ENCODE measurements at regions not wholly inside any gene's neighbourhood (a gene's known extent, or its start where the extent isn't known, plus 50 kb on each side); places are given as distances from the start of the nearest gene placed in this dataset.

DNA sequence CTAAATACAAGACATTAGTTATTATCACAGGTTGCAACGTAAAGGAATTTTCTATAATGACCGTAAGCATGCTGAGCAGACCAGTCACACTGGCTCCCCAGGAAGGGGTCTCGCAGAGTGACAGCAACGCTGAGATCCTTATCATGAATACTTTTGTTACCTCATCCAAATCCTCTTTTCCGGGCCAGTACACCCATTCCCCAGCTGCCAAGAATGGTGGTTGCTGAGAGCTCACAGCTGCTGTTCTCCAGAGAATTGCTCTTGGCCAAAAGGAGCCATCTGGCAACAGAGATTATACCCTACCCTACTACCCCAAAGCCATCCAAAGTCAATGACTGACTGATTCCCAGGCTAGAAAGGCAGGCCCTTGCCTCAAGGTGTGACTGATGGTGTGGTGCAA lies 91.6 kb downstream of the FUNDC1 start:
- peaks cover 0 to 7% (median 5%) of the 10 kb centered on the region in 4 donors for H3K4me1 ChIP-seq (ENCODE audit: control insufficient read depth in 4 of 4, insufficient read depth in 4 of 4, low read length in 3 of 4)
- DNase-seq (ENCODE audit: low spot score) = no peak
- H3K36me3 ChIP-seq (ENCODE audit: control insufficient read depth in 4 of 4, insufficient read depth in 3 of 4, low read depth in 1 of 4, low read length in 3 of 4) = no peaks in the 10 kb centered on the region
- no peaks in the 10 kb centered on the region for H3K27me3 ChIP-seq (ENCODE audit: control insufficient read depth in 4 of 4, insufficient read depth in 4 of 4, low read length in 3 of 4)
- TF ChIP-seq TAF1 (conservative IDR thresholded peaks at IDR 0.05) (no peak), HNF4A (conservative IDR thresholded peaks at IDR 0.05) (no peak), RXRA (IDR thresholded peaks at IDR 0.05) (no peak), GABPA (IDR thresholded peaks at IDR 0.05 in 1 of 2, conservative IDR thresholded peaks at IDR 0.05 in 1 of 2) (no peak), FOXA2 (IDR thresholded peaks at IDR 0.05) (no peak), RAD21 (IDR thresholded peaks at IDR 0.05) (no peak)
- TF ChIP-seq, protein P1, sequence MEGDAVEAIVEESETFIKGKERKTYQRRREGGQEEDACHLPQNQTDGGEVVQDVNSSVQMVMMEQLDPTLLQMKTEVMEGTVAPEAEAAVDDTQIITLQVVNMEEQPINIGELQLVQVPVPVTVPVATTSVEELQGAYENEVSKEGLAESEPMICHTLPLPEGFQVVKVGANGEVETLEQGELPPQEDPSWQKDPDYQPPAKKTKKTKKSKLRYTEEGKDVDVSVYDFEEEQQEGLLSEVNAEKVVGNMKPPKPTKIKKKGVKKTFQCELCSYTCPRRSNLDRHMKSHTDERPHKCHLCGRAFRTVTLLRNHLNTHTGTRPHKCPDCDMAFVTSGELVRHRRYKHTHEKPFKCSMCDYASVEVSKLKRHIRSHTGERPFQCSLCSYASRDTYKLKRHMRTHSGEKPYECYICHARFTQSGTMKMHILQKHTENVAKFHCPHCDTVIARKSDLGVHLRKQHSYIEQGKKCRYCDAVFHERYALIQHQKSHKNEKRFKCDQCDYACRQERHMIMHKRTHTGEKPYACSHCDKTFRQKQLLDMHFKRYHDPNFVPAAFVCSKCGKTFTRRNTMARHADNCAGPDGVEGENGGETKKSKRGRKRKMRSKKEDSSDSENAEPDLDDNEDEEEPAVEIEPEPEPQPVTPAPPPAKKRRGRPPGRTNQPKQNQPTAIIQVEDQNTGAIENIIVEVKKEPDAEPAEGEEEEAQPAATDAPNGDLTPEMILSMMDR (IDR thresholded peaks at IDR 0.05; ENCODE audit: low read depth, low read length, missing input control) = no peak
- TF ChIP-seq, protein P2, sequence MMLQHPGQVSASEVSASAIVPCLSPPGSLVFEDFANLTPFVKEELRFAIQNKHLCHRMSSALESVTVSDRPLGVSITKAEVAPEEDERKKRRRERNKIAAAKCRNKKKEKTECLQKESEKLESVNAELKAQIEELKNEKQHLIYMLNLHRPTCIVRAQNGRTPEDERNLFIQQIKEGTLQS (IDR thresholded peaks at IDR 0.05) = no peak
- TF ChIP-seq, protein P3, sequence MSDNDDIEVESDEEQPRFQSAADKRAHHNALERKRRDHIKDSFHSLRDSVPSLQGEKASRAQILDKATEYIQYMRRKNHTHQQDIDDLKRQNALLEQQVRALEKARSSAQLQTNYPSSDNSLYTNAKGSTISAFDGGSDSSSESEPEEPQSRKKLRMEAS (IDR thresholded peaks at IDR 0.05) = no peak
- H3K27ac ChIP-seq (ENCODE audit: low read depth in 1 of 2, low read length in 2 of 2) = no peak overlapping the region
- H3K9ac ChIP-seq (ENCODE audit: low read depth in 1 of 2, low read length in 2 of 2) = no peak overlapping the region
- H3K4me3 ChIP-seq (ENCODE audit: low read depth in 1 of 3, low read length in 3 of 3) = no peak overlapping the region
- WGBS = 92% methylated on average over 5 of the region's 5 CpGs
- no peaks in the 10 kb centered on the region for H3K9me3 ChIP-seq (ENCODE audit: control insufficient read depth in 4 of 4, low read length in 3 of 4)

DNA sequence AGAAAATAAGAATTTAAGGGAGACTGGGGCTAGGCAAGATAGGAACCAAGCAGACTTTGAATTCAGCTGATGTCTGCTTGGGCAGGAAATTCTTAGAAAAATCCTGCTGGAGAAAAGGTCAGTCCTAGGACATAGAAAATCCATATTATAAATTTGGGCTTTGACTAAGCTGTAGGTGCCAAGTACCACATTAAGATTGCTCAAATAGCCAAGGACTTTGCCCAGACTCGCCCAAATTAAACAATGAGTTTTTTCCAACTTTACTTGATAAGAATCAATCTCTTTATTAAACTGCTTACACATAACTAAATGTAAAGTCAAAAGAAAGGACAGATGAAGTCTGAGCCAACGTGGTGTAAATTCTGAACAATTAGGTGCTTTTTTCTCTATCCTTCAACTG lies 95.4 kb downstream of the FUNDC1 start:
- no peak overlapping the region for H3K4me3 ChIP-seq (ENCODE audit: low read depth in 1 of 3, low read length in 3 of 3)
- WGBS = 33% methylated on average over 2 of the region's 2 CpGs
- DNase-seq (ENCODE audit: low spot score) = no peak
- H3K4me1 ChIP-seq (ENCODE audit: control insufficient read depth in 4 of 4, insufficient read depth in 4 of 4, low read length in 3 of 4) = peaks cover 0 to 7% (median 5%) of the 10 kb centered on the region in 4 donors
- TF ChIP-seq RAD21 (IDR thresholded peaks at IDR 0.05) = no peak
- TF ChIP-seq, protein P4, sequence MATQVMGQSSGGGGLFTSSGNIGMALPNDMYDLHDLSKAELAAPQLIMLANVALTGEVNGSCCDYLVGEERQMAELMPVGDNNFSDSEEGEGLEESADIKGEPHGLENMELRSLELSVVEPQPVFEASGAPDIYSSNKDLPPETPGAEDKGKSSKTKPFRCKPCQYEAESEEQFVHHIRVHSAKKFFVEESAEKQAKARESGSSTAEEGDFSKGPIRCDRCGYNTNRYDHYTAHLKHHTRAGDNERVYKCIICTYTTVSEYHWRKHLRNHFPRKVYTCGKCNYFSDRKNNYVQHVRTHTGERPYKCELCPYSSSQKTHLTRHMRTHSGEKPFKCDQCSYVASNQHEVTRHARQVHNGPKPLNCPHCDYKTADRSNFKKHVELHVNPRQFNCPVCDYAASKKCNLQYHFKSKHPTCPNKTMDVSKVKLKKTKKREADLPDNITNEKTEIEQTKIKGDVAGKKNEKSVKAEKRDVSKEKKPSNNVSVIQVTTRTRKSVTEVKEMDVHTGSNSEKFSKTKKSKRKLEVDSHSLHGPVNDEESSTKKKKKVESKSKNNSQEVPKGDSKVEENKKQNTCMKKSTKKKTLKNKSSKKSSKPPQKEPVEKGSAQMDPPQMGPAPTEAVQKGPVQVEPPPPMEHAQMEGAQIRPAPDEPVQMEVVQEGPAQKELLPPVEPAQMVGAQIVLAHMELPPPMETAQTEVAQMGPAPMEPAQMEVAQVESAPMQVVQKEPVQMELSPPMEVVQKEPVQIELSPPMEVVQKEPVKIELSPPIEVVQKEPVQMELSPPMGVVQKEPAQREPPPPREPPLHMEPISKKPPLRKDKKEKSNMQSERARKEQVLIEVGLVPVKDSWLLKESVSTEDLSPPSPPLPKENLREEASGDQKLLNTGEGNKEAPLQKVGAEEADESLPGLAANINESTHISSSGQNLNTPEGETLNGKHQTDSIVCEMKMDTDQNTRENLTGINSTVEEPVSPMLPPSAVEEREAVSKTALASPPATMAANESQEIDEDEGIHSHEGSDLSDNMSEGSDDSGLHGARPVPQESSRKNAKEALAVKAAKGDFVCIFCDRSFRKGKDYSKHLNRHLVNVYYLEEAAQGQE (IDR thresholded peaks at IDR 0.05) = no peak
- no peak for TF ChIP-seq RXRA (IDR thresholded peaks at IDR 0.05)
- peak; percentile 57 to 66 for TF ChIP-seq HNF4A (conservative IDR thresholded peaks at IDR 0.05)
- TF ChIP-seq TAF1 (conservative IDR thresholded peaks at IDR 0.05) = no peak
- TF ChIP-seq, protein P1 (IDR thresholded peaks at IDR 0.05; ENCODE audit: low read depth, low read length, missing input control) = no peak
- TF ChIP-seq, protein P3 (IDR thresholded peaks at IDR 0.05) = no peak
- no peak for TF ChIP-seq YY1 (IDR thresholded peaks at IDR 0.05)
- TF ChIP-seq, protein P5, sequence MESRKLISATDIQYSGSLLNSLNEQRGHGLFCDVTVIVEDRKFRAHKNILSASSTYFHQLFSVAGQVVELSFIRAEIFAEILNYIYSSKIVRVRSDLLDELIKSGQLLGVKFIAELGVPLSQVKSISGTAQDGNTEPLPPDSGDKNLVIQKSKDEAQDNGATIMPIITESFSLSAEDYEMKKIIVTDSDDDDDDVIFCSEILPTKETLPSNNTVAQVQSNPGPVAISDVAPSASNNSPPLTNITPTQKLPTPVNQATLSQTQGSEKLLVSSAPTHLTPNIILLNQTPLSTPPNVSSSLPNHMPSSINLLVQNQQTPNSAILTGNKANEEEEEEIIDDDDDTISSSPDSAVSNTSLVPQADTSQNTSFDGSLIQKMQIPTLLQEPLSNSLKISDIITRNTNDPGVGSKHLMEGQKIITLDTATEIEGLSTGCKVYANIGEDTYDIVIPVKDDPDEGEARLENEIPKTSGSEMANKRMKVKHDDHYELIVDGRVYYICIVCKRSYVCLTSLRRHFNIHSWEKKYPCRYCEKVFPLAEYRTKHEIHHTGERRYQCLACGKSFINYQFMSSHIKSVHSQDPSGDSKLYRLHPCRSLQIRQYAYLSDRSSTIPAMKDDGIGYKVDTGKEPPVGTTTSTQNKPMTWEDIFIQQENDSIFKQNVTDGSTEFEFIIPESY (IDR thresholded peaks at IDR 0.05) = no peak
- H3K36me3 ChIP-seq (ENCODE audit: control insufficient read depth in 4 of 4, insufficient read depth in 3 of 4, low read depth in 1 of 4, low read length in 3 of 4) = no peaks in the 10 kb centered on the region
- H3K9me3 ChIP-seq (ENCODE audit: control insufficient read depth in 4 of 4, low read length in 3 of 4) = no peaks in the 10 kb centered on the region
- H3K27me3 ChIP-seq (ENCODE audit: control insufficient read depth in 4 of 4, insufficient read depth in 4 of 4, low read length in 3 of 4) = no peaks in the 10 kb centered on the region
- H3K9ac ChIP-seq (ENCODE audit: low read depth in 1 of 2, low read length in 2 of 2) = no peak overlapping the region
- H3K27ac ChIP-seq (ENCODE audit: low read depth in 1 of 2, low read length in 2 of 2) = no peak overlapping the region
